Stomach (tissue), 8 donors: ENCODE measurements at regions not wholly inside any gene's neighbourhood (a gene's known extent, or its start where the extent isn't known, plus 50 kb on each side); places are given as distances from the start of the nearest gene placed in this dataset.

Experiments
- DNase-seq, 2 donors: peaks; one replicate each; pipeline versions ENCODE4 v3.0.0 to v3.0.0-alpha.2; 2013 to 2019
- H3K27ac ChIP-seq, 5 donors: fragments of 200-600 bp in 4 of 5; sonication (generic) in 4 of 5; one replicate each; pipeline ENCODE4 v1.5.1; 2013 to 2019; ENCODE audit warnings: mild to moderate bottlenecking in 1 of 5, moderate library complexity in 1 of 5
- H3K27me3 ChIP-seq, 3 donors: fragments of 200-600 bp; sonication (generic); one replicate each; pipeline ENCODE4 v1.5.1; 2017 to 2019; ENCODE audit warnings: mixed run types in 1 of 3
- H3K36me3 ChIP-seq, 4 donors: fragments of 200-600 bp; sonication (generic); 1 replicate in 3 of 4; 2 replicates in 1 of 4; pipeline ENCODE4 v1.5.1; 2016 to 2019
- H3K4me1 ChIP-seq, 4 donors: fragments of 200-600 bp; sonication (generic); one replicate each; pipeline ENCODE4 v1.5.1; 2016 to 2019
- H3K4me3 ChIP-seq, 4 donors: fragments of 200-600 bp; sonication (generic) in 3 of 4; one replicate each; pipeline ENCODE4 v1.5.1; 2016 to 2019; ENCODE audit warnings: mild to moderate bottlenecking in 1 of 4
- H3K9me3 ChIP-seq, 4 donors: fragments of 200-600 bp; sonication (generic); one replicate each; pipeline ENCODE4 v1.5.1; 2016 to 2019
- CTCF ChIP-seq, 7 experiments: fragments of 450-650 bp in 4 of 7; fragments of 200-600 bp in 3 of 7; sonication (generic) in 3 of 7; IDR thresholded peaks; one replicate each; pipeline ENCODE4 v1.5.1; 2016 to 2019; ENCODE audit warnings: antibody characterized with exemption in 7 of 7, control low read depth in 2 of 7, mild to moderate bottlenecking in 1 of 7
- EP300 ChIP-seq: sonication (generic); formaldehyde crosslinking; IDR thresholded peaks from one replicate; pipeline ENCODE4 v1.6.1; 2017; ENCODE audit warnings: antibody characterized with exemption
- POLR2A ChIP-seq, 4 donors: fragments of 450-650 bp; IDR thresholded peaks; one replicate each; pipeline ENCODE4 v1.6.1; 2016; ENCODE audit warnings: antibody characterized with exemption in 4 of 4, control low read depth in 2 of 4, mild to moderate bottlenecking in 1 of 4, moderate library complexity in 1 of 4
- POLR2AphosphoS5 ChIP-seq, 3 donors: sonication (generic); formaldehyde crosslinking; IDR thresholded peaks; one replicate each; pipeline ENCODE4 v1.6.1; 2016; ENCODE audit warnings: antibody characterized with exemption in 3 of 3
- WGBS, 5 donors: extraction: QIAGEN DNeasy Blood & Tissue Kit in 3 of 5; methylation state at CpG; one replicate each; pipeline versions ENCODE4 v1.1.5 to v1.1.7; 2013 to 2018; 5-methylcytosine and 5-hydroxymethylcytosine counted together
- intact Hi-C: fragments of 100-400 bp; cut with DNase I; formaldehyde crosslinking; loops from one replicate; pipeline ENCODE4 v1.15.1; 2023; ENCODE audit warnings: low total_unique reads
- donor health status: healthy with polysubstance abuse.
- donor health status: Bipolar disorder and iron deficiency.
- donor health status: healthy.

DNA sequence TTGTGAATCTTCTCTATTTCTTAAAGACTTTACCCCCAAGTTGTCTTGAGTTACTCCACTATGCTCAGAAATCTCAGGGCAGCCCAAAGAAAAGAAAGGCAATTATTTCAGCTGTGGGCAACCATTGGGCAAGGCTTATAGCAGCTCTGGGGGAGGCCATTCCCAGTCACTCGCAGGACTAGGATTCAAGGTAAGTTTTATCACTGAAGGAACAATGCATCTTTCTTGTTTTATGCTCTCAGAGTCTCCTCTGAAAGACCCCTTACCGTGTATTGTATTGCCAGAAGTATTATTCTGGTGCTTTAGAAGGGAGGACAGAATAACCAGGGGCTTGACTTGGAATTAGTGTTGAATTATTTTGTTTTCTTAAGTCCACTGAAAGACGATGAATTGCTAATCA is 586.3 kb upstream of the MAP3K7 start:
- no peak for DNase-seq
- no peak overlapping the region for H3K4me3 ChIP-seq
- TF ChIP-seq EP300 (no peak), POLR2A (IDR thresholded peaks at IDR 0.05) (no peak), POLR2AphosphoS5 (IDR thresholded peaks at IDR 0.05) (no peak), CTCF (IDR thresholded peaks at IDR 0.05) (no peak)
- no peaks in the 10 kb centered on the region for H3K36me3 ChIP-seq
- no peaks in the 10 kb centered on the region for H3K27me3 ChIP-seq
- intact Hi-C loops: no loop called here
- H3K4me1 ChIP-seq: no peaks in the 10 kb centered on the region
- H3K9me3 ChIP-seq: no peaks in the 10 kb centered on the region
- WGBS, 5 donors: 79 to 94% (median 82%) methylated on average over 3 of the region's 3 CpGs
- H3K27ac ChIP-seq: no peak overlapping the region

GRCh38 chr6:91171754-91172462 is 585.0 kb upstream of the MAP3K7 start:
- Histone ChIP-seq H3K27me3 (no peaks in the 10 kb centered on the region), H3K4me1 (no peaks in the 10 kb centered on the region), H3K4me3 (no peak overlapping the region), H3K9me3 (no peaks in the 10 kb centered on the region), H3K36me3 (no peaks in the 10 kb centered on the region), H3K27ac (no peak overlapping the region)
- no peak for DNase-seq
- 50 to 57% (median 55%) methylated on average over 7 of the region's 7 CpGs for WGBS, 5 donors
- intact Hi-C loops: no loop called here
- TF ChIP-seq EP300 (no peak), CTCF (IDR thresholded peaks at IDR 0.05) (no peak), POLR2AphosphoS5 (IDR thresholded peaks at IDR 0.05) (no peak), POLR2A (IDR thresholded peaks at IDR 0.05) (no peak)

DNA sequence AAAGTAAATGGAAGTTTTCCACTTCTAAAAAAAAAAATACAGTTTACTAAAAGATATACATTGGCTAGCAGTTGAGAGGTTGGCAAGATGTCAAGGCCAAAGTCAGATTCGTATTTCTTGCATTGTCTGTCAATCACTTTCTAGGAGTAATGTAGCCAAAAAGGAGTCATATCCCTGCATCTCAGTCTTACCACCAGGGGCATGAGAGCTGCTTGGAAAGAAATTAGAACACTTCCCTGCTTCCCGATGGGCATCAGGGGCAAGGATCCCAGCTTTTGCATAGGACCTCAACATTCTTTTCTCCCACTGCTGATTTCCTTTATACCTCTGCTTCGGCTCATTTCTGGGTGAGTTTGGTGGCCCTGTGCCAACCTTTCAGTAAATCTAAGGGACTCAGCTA is 581.0 kb upstream of the MAP3K7 start:
- H3K27me3 ChIP-seq: no peaks in the 10 kb centered on the region
- no peaks in the 10 kb centered on the region for H3K4me1 ChIP-seq
- no peak overlapping the region for H3K27ac ChIP-seq
- 31 to 53% (median 44%) methylated on average over 3 of the region's 3 CpGs for WGBS, 5 donors
- TF ChIP-seq POLR2AphosphoS5 (IDR thresholded peaks at IDR 0.05): no peak
- no peak for TF ChIP-seq CTCF (IDR thresholded peaks at IDR 0.05)
- no peak for TF ChIP-seq POLR2A (IDR thresholded peaks at IDR 0.05)
- TF ChIP-seq EP300: no peak
- H3K36me3 ChIP-seq: no peaks in the 10 kb centered on the region
- H3K4me3 ChIP-seq: no peak overlapping the region
- peak in 1 of 2 donors; percentile 2 for DNase-seq
- intact Hi-C loops: no loop called here
- no peaks in the 10 kb centered on the region for H3K9me3 ChIP-seq

DNA sequence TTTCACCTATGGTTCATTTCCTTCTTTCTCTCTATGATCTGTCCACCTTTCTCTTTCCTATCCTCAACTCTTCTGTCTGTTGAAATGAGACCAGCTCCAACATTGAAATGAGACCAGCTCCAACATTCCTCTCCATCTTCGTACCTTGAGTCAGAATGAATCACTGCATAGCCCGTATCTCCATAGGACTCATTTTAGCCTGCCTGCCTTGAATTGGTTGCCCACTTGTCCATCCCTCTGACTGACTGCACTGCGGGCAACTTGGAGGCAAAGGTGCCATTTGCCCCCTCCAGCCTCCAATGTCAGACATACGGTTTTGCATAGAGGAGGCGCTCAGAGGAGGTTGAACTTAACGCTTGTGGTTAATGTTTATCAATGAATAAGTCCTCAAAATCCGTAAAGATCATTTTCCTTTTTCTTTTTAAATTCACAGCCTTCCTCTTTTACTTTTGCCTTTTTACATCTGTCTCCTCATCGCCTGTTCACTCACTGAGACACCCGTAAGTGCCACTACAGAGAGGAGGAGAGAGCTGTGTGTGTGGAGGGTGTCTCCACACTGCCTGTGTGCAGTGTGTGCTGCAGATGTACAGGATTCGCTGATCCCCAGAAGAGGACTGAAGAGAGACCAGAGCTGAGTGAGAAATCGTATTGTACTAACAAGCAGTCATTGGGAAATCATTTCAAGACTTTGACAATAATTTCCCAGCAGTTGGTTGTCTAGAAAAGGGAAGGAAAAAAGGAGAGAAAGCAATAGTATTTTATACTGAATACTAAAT is 579.6 kb upstream of the MAP3K7 start:
- Histone ChIP-seq H3K27me3 (no peaks in the 10 kb centered on the region), H3K4me1 (no peaks in the 10 kb centered on the region), H3K36me3 (no peaks in the 10 kb centered on the region), H3K27ac (no peak overlapping the region), H3K4me3 (no peak overlapping the region), H3K9me3 (no peaks in the 10 kb centered on the region)
- 76 to 85% (median 81%) methylated on average over 11 of the region's 11 CpGs for WGBS, 5 donors
- TF ChIP-seq CTCF (IDR thresholded peaks at IDR 0.05) (no peak), EP300 (no peak)
- DNase-seq: no peak
- intact Hi-C loops: no loop called here
